HUES6 (cell line): ENCODE measurements at regions not wholly inside any gene's neighbourhood (a gene's known extent, or its start where the extent isn't known, plus 50 kb on each side); places are given as distances from the start of the nearest gene placed in this dataset.

Experiments
- H3K27ac ChIP-seq: 2 replicates; pipeline ENCODE4 v1.7.0; 2013; ENCODE audit warnings: low read depth, mild to moderate bottlenecking, low read length, inconsistent platforms
- H3K27me3 ChIP-seq: 2 replicates; pipeline ENCODE4 v1.6.1; 2013; ENCODE audit warnings: low read length; ENCODE audit not compliant: control insufficient read depth, insufficient read depth
- H3K36me3 ChIP-seq: 2 replicates; pipeline ENCODE4 v1.6.1; 2013; ENCODE audit warnings: low read length; ENCODE audit not compliant: control insufficient read depth, insufficient read depth
- H3K4me1 ChIP-seq: 2 replicates; pipeline ENCODE4 v1.6.1; 2013; ENCODE audit warnings: low read length; ENCODE audit not compliant: control insufficient read depth, insufficient read depth
- H3K4me3 ChIP-seq: 2 replicates; pipeline ENCODE4 v1.5.1; 2013; ENCODE audit warnings: low read depth, low read length
- H3K9ac ChIP-seq: one replicate; pipeline ENCODE4 v1.6.1; 2013; ENCODE audit warnings: mild to moderate bottlenecking, low read length
- H3K9me3 ChIP-seq: 2 replicates; pipeline ENCODE4 v1.6.1; 2013; ENCODE audit warnings: low read depth, low read length; ENCODE audit not compliant: control insufficient read depth, insufficient read depth

- Histone ChIP-seq H3K9me3 (peaks cover 8% of the 10 kb centered on the region; the same call in 1 of the 2 replicates), H3K9ac (no peak overlapping the region), H3K27ac (no peak overlapping the region), H3K36me3 (no peaks in the 10 kb centered on the region), H3K4me1 (no peaks in the 10 kb centered on the region), H3K27me3 (no peaks in the 10 kb centered on the region), H3K4me3 (no peak overlapping the region)
Measured at GRCh38 chr16:6616746-6617145, 715.9 kb upstream of the RBFOX1 start.

GRCh38 chr16:6615636-6616035 lies 717.0 kb upstream of the RBFOX1 start:
- Histone ChIP-seq H3K9ac (no peak overlapping the region), H3K4me1 (no peaks in the 10 kb centered on the region), H3K4me3 (no peak overlapping the region)

GRCh38 chr16:6611535-6611934 lies 721.1 kb upstream of the RBFOX1 start:
- H3K9me3 ChIP-seq = no peaks in the 10 kb centered on the region
- H3K9ac ChIP-seq = no peak overlapping the region
- H3K27ac ChIP-seq = no peak overlapping the region
- no peaks in the 10 kb centered on the region for H3K36me3 ChIP-seq
- H3K4me3 ChIP-seq = no peak overlapping the region
- no peaks in the 10 kb centered on the region for H3K4me1 ChIP-seq
- no peaks in the 10 kb centered on the region for H3K27me3 ChIP-seq

More at GRCh38 chr16:6615636-6616035, 717.0 kb upstream of the RBFOX1 start:
- H3K36me3 ChIP-seq = no peaks in the 10 kb centered on the region
- H3K9me3 ChIP-seq = peaks cover 8% of the 10 kb centered on the region; the same call in 1 of the 2 replicates
- H3K27me3 ChIP-seq = no peaks in the 10 kb centered on the region
- H3K27ac ChIP-seq = no peak overlapping the region

GRCh38 chr16:6605490-6605889 lies 727.2 kb upstream of the RBFOX1 start:
- H3K27ac ChIP-seq = no peak overlapping the region
- no peaks in the 10 kb centered on the region for H3K36me3 ChIP-seq
- no peaks in the 10 kb centered on the region for H3K9me3 ChIP-seq
- H3K4me1 ChIP-seq = no peaks in the 10 kb centered on the region
- no peaks in the 10 kb centered on the region for H3K27me3 ChIP-seq
- no peak overlapping the region for H3K4me3 ChIP-seq
- H3K9ac ChIP-seq = no peak overlapping the region

GRCh38 chr16:6603780-6604325 lies 728.8 kb upstream of the RBFOX1 start:
- Histone ChIP-seq H3K27ac (no peak overlapping the region), H3K9ac (no peak overlapping the region), H3K9me3 (no peaks in the 10 kb centered on the region), H3K4me3 (no peak overlapping the region), H3K4me1 (no peaks in the 10 kb centered on the region), H3K36me3 (no peaks in the 10 kb centered on the region), H3K27me3 (no peaks in the 10 kb centered on the region)

GRCh38 chr16:6602405-6602804 lies 730.2 kb upstream of the RBFOX1 start:
- H3K27me3 ChIP-seq = no peaks in the 10 kb centered on the region
- no peak overlapping the region for H3K9ac ChIP-seq
- no peaks in the 10 kb centered on the region for H3K36me3 ChIP-seq
- no peak overlapping the region for H3K4me3 ChIP-seq
- no peaks in the 10 kb centered on the region for H3K9me3 ChIP-seq
- no peak overlapping the region for H3K27ac ChIP-seq
- H3K4me1 ChIP-seq = no peaks in the 10 kb centered on the region

- Histone ChIP-seq H3K4me3 (no peak overlapping the region), H3K9me3 (no peaks in the 10 kb centered on the region), H3K27me3 (no peaks in the 10 kb centered on the region), H3K4me1 (no peaks in the 10 kb centered on the region), H3K36me3 (no peaks in the 10 kb centered on the region), H3K9ac (no peak overlapping the region), H3K27ac (no peak overlapping the region)
Measured at GRCh38 chr16:6600167-6600566, 732.5 kb upstream of the RBFOX1 start.

GRCh38 chr16:6593799-6594198 lies 738.8 kb upstream of the RBFOX1 start:
- H3K4me1 ChIP-seq = no peaks in the 10 kb centered on the region
- H3K27ac ChIP-seq = no peak overlapping the region
- H3K36me3 ChIP-seq = no peaks in the 10 kb centered on the region
- no peak overlapping the region for H3K9ac ChIP-seq
- no peaks in the 10 kb centered on the region for H3K27me3 ChIP-seq
- H3K9me3 ChIP-seq = no peaks in the 10 kb centered on the region
- H3K4me3 ChIP-seq = no peak overlapping the region

- Histone ChIP-seq H3K9ac (no peak overlapping the region), H3K9me3 (no peaks in the 10 kb centered on the region), H3K36me3 (no peaks in the 10 kb centered on the region), H3K27me3 (no peaks in the 10 kb centered on the region), H3K4me1 (peaks cover 6% of the 10 kb centered on the region; the same call in 1 of the 2 replicates), H3K4me3 (no peak overlapping the region), H3K27ac (no peak overlapping the region)
Measured at GRCh38 chr16:6576606-6577005, 756.0 kb upstream of the RBFOX1 start.

- Histone ChIP-seq H3K9ac (no peak overlapping the region), H3K27ac (no peak overlapping the region), H3K4me3 (no peak overlapping the region), H3K36me3 (no peaks in the 10 kb centered on the region), H3K27me3 (no peaks in the 10 kb centered on the region), H3K4me1 (peaks cover 10% of the 10 kb centered on the region; the same call in 1 of the 2 replicates), H3K9me3 (no peaks in the 10 kb centered on the region)
Measured at GRCh38 chr16:6576113-6576512, 756.5 kb upstream of the RBFOX1 start.

GRCh38 chr16:6574146-6574545 lies 758.5 kb upstream of the RBFOX1 start:
- Histone ChIP-seq H3K9ac (no peak overlapping the region), H3K4me3 (no peak overlapping the region), H3K36me3 (no peaks in the 10 kb centered on the region), H3K9me3 (no peaks in the 10 kb centered on the region), H3K27ac (no peak overlapping the region), H3K4me1 (peaks cover 15% of the 10 kb centered on the region; the same call in 1 of the 2 replicates), H3K27me3 (no peaks in the 10 kb centered on the region)

- H3K9me3 ChIP-seq = no peaks in the 10 kb centered on the region
- no peak overlapping the region for H3K4me3 ChIP-seq
- no peaks in the 10 kb centered on the region for H3K27me3 ChIP-seq
- H3K9ac ChIP-seq = no peak overlapping the region
- no peak overlapping the region for H3K27ac ChIP-seq
- no peaks in the 10 kb centered on the region for H3K36me3 ChIP-seq
- peaks cover 15% of the 10 kb centered on the region; the same call in 1 of the 2 replicates for H3K4me1 ChIP-seq
Measured at GRCh38 chr16:6573577-6573976, 759.1 kb upstream of the RBFOX1 start.
